DMS 273 (cell line): ENCODE measurements at regions not wholly inside any gene's neighbourhood (a gene's known extent, or its start where the extent isn't known, plus 50 kb on each side); places are given as distances from the start of the nearest gene placed in this dataset.

Source experiments
- DNase-seq: peaks from one replicate; lab custom pipeline; 2025; ENCODE audit not compliant: unreplicated experiment; lab: John Stamatoyannopoulos, UW

- no peak for DNase-seq
Observed at GRCh38 chr1:68378296-68379084, 71.3 kb downstream of the RPE65 start.

DNA sequence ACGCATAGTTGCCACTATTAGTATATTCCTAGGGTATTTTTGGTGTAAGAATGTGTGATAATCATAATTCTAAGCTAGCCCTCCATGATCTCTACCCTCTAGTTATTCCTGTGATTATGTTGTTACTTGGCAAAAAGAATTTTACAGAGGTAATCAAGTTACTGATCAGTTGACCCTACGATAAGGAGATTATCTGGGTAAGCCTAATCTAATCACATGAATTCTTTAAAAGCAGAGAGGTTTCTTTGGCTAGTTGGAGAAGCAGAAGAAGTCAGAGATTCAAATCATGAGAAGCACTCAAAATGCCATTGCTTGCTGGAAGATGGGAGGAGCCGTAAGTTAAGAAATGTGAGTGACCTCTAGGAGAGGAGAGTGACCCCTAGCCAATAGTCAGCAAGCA, 72.7 kb downstream of the RPE65 start:
- DNase-seq: no peak

DNA sequence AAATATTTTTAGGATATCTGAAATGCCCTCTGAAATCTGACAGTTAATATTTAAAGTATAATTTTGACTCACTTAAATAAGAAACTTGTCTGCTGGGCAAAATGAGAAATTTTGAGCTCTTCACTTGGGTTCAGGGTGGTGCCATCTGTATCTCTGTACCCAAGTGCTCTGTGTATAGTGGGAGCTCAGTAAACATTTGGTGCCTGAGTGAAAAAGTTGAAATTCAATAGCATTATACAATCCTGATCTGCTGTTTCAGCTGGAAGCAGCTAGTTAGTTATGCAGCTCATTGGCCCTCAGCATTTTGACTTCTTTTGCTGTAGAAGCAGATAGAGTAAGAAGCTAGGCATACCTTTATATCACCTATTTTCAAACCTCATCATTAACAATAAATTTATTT, 73.3 kb downstream of the RPE65 start:
- DNase-seq: no peak

GRCh38 chr1:68375919-68376318, 73.8 kb downstream of the RPE65 start:
- no peak for DNase-seq

GRCh38 chr1:68373173-68373572, 76.6 kb downstream of the RPE65 start:
- DNase-seq: no peak

DNA sequence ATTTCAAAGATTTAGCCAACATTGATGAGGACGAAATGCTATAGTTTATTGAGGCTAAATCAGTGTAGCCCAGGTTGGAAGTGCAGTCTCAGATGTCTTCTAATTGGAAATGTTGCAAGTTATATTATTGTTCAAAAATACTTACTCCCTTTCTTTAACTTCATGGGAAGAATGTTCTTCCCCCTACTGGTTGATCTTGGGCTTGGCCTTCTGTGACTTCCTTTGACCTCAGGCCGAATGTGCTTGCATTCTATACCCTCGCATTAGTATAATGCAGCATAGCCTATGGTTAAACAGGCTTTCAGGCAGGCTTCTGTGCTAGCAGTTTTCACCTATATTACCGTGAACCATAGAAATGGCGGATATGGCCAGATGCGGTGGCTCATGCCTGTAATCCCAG, 77.3 kb downstream of the RPE65 start:
- no peak for DNase-seq

- no peak for DNase-seq
Observed at GRCh38 chr1:68370101-68370915, 79.4 kb downstream of the RPE65 start.

DNA sequence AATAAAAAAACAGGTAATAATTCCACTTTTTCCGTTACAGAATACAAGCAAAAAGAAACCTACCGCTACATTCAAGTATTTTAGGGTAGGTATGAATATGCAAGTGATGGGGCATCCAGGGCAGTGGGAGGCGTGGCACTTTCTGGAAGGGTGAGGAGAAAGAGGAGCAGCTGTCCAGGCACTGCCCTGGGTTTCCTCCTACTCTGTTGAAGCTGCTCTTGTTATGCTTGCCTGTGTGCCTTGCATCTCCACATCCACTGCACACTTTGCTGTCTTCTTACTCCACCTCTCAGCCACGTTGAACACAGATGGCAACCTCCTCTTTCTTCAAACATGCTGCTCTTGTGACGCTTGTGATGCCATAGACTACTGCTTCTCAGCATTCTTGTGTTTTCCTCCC, 83.2 kb downstream of the RPE65 start:
- no peak for DNase-seq

GRCh38 chr1:68365709-68366382, 83.9 kb downstream of the RPE65 start:
- DNase-seq: no peak

DNA sequence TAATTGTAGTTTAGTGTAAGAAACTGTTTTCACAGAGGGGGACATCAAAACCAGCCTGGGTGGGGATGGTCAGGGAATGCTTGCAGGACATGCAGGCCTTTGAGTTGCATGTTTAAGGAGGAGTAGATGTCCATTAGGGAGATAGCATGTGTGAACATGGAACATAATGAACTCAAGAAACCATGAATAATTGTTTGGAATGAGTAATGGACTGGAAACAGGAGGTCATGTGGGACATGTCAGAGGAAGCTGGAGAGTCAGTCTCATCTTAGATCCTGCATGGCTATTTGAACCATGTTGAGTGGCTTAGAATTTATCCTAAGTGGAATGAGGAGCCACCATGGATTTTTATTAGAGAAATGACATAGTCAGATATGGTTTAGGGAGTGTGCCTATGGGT, 86.4 kb downstream of the RPE65 start:
- DNase-seq: no peak

- DNase-seq: no peak
Observed at GRCh38 chr1:68361346-68361910, 88.3 kb downstream of the RPE65 start.

DNA sequence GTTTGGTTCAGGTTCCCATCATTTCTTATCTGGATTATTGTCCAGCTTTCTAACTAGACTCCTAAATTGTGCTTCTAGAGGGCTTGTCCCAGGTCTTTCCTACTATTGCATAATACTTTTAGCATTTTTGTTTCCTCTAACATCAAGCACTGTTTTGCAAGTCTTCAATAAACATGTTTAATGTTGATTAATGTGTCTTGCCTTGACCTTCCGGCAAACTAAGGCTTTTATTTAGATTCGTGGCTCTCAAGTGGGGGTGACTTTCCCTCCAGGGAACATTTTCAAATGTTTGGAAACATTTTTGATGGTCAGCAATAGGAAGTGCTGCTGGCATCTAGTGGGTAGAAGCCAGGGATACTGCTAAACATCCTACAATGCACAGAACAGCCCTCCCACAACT, 90.7 kb downstream of the RPE65 start:
- no peak for DNase-seq

DNA sequence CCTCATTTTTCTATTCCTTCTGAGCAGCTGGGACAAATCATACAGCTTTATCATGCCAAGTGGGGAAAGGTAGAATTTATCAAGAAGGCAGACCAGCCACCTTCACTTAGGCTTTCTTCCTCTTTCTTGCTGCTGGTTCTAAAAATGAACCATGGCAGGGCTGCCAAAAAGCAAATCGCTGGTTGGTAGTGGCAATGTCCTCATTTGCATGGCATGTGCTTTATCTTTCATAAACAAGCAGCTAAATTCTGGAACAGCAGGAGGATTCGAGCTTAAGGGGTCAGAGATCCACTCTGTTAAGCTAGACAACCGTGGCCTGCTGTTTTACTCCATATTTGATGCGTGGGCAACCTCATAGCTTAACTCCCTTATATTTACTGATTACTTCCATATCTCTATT, 91.3 kb downstream of the RPE65 start:
- peak; percentile 9 for DNase-seq

GRCh38 chr1:68355614-68356013, 94.1 kb downstream of the RPE65 start:
- no peak for DNase-seq

GRCh38 chr1:68352202-68352601, 97.6 kb downstream of the RPE65 start:
- no peak for DNase-seq

DNA sequence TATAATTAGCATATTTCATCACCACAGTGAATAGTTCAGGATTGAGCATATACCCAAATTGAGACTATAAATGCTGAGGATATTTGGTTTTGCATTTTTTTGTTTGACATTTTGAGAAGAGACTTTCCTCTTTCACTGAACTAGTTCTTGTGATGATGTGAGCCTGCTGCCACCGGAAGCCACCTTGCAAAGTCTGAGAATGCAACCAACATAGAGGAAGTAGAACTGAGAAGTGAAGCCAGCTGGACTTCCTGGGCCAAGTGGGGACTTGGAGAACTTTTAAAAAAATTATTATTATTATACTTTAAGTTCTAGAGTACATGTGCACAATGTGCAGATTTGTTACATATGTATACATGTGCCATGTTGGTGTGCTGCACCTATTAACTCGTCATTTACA, 102.3 kb downstream of the RPE65 start:
- DNase-seq: no peak

DNA sequence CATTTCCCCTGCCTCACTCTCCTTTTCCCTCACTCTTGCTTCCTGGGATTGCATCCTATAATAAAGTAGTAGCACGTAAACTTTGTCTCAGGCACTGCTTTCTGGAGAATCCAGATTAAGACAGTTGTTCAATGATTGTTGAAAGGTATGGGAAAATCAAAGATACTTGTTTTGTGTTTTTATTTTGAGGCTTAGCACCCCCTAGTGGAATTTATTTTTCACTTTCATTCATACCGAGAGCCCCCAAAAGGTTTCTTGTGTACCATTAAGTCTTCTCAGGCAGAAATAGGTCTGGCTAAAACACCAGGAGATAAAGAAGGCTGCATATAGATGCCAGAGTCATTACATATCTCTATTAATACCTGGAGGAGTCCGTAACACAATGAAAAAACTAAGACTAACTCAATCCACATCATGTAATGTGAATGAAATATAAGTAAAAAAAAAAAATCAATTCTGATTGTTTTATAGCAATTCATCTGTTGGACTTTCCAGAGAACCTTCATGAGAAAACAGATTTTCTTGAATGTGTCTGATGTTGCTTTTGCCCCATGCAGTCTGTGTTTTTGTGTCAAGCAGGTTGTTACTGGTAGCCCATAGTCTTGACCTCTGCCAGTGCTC, 103.5 kb downstream of the RPE65 start:
- peak; percentile 50 for DNase-seq

GRCh38 chr1:68344208-68344607, 105.5 kb downstream of the RPE65 start:
- no peak for DNase-seq

GRCh38 chr1:68340951-68341350, 108.6 kb upstream of the WLS start:
- no peak for DNase-seq

DNA sequence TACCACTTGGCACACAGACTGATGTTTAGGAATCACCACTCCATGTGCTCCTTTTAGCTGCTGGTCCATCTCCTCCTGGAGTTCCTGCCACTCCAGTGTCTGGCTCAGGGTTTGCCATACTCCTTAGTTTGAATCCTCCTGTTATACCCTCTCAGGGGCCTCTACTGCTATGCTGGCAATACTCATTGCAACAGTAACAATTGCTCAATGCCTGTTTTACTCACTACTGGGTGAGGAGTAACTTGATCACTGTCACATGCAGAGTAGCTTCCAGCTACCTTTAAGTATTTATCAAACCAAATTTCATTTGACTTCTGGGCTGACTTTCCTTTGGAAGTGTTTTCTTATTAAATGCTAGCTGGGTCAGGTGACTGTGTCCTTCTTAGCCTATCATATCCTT, 107.2 kb upstream of the WLS start:
- no peak for DNase-seq

- DNase-seq: no peak
Observed at GRCh38 chr1:68338081-68338480, 105.8 kb upstream of the WLS start.
